GM12873 (cell line): ENCODE measurements at regions not wholly inside any gene's neighbourhood (a gene's known extent, or its start where the extent isn't known, plus 50 kb on each side); places are given as distances from the start of the nearest gene placed in this dataset.

Experiments
- TF ChIP-seq, protein P1 (sequence below): IDR thresholded peaks from 2 replicates; pipeline ENCODE4 v1.5.1; 2012; ENCODE audit warnings: low read depth, mild to moderate bottlenecking, moderate library complexity, low read length, control low read depth; ENCODE audit not compliant: insufficient read depth; ENCODE audit errors: missing control alignments

DNA sequence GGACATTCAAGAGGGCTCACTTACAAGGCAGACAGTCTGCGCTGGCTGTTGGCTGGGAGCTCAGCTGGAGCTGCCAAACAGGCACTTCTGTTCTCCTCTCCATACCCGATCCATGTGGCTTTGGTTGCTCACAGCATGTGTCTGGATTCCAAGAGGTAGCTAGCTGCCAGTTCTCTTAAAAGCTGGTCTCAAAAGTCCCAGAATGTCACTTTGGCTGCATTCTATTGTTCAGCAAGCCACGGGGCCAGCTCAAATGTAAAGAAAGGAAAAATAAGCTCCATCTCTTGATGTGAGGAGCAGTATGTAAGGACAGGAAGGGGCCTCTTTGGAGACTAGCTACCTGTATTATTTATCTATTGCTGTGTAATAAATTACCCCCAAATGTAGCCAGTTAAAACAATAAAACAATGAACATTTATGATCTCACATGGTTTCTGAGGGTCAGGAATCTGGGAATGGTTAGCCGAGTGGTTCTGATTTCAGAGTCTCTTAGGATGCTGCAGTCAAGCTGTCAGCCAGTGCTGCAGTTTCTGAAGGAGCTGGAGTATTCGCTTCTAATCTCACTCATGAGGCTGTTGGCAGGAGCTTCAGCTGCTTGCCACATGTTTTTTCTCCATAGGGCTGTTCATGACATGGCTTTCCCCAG, 112.7 kb upstream of the CLINT1 start:
- TF ChIP-seq, protein P1, sequence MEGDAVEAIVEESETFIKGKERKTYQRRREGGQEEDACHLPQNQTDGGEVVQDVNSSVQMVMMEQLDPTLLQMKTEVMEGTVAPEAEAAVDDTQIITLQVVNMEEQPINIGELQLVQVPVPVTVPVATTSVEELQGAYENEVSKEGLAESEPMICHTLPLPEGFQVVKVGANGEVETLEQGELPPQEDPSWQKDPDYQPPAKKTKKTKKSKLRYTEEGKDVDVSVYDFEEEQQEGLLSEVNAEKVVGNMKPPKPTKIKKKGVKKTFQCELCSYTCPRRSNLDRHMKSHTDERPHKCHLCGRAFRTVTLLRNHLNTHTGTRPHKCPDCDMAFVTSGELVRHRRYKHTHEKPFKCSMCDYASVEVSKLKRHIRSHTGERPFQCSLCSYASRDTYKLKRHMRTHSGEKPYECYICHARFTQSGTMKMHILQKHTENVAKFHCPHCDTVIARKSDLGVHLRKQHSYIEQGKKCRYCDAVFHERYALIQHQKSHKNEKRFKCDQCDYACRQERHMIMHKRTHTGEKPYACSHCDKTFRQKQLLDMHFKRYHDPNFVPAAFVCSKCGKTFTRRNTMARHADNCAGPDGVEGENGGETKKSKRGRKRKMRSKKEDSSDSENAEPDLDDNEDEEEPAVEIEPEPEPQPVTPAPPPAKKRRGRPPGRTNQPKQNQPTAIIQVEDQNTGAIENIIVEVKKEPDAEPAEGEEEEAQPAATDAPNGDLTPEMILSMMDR, result no peak

DNA sequence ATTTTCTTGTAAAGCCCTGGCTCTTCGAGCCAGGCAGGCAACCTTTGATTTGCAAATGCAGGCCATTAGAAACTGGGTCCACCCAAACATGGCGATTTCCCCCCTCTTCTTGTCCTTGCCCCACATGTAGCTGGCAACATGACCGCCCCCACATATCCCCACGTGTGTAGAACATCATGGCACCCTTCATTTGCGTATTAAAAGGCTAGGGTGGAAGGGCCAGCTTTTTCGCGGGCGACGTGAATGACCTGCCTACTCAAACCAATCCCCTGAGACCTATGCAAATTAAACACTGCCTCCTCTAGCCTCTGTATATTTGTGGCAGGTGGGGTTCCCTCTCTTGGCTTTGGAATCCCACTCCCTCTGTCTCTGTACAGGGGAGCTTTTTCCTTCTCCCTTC, 107.0 kb upstream of the CLINT1 start:
- TF ChIP-seq, protein P1, result no peak

DNA sequence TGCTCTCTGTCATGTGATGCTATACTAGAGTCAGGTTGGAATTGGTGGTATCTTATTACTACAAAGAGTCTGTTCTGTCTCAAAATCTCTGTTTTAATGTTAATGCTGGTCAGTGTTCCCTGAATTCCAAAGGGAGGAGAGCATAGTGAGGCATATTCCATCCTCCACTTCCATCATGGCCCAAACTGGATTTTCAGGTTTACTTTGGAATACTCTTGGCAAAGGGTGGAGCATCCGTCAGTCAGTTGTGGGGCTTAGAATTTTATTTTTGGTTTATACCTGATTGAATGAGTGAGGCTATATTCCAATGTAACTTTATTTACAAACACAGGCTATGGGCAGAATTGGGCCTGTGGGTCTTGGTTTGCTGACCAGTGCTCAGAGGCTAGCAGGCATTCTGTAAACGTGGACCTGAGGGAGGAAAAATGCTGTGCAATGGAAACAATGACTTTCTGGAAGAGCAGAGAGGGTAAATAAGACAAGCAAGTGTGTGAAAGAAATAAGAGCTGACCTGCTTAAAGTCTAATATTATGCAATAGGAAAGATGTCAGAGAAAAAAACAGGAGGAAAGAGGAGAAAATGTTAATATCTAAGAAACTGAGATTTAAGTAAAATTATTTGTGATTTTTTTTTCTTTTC, 106.2 kb upstream of the CLINT1 start:
- TF ChIP-seq, protein P1, result no peak

DNA sequence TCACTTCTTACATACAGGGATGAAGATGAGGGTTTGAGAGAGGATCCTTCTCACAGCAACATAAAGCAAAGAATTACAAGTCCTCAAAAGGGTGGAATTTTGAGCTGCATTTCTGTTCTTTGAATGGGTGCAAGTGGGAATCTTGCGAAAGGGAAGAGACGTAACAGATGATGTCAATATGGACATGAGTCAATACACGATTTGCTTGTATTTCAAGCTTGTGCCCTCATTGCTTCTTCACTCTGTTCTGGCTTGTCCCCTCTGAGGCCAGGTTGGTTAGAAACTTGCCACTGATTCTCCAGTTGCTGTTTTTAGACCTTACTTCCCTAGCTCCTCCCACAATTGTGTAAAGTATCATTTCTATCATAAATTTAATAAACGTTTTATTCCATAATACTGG, 104.8 kb upstream of the CLINT1 start:
- TF ChIP-seq, protein P1, result no peak

DNA sequence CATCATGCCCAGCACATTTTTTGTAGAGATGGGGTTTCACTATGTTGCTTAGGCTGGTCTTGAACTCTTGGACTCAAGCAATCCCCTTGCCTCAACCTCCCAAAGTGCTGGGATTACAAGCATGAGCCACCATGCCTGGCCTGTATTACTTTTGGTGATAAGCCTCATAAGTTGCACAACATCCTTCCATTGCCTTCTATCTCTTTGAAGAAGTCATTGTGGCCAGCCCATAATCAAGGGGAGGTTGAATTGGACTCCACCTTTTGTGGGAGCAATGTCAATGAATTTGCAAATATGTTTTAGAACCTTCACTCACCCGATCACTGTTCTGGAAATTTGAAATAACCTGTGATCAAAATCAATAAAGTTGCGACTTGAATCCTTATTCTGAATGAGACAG, 104.3 kb upstream of the CLINT1 start:
- TF ChIP-seq, protein P1, result no peak

DNA sequence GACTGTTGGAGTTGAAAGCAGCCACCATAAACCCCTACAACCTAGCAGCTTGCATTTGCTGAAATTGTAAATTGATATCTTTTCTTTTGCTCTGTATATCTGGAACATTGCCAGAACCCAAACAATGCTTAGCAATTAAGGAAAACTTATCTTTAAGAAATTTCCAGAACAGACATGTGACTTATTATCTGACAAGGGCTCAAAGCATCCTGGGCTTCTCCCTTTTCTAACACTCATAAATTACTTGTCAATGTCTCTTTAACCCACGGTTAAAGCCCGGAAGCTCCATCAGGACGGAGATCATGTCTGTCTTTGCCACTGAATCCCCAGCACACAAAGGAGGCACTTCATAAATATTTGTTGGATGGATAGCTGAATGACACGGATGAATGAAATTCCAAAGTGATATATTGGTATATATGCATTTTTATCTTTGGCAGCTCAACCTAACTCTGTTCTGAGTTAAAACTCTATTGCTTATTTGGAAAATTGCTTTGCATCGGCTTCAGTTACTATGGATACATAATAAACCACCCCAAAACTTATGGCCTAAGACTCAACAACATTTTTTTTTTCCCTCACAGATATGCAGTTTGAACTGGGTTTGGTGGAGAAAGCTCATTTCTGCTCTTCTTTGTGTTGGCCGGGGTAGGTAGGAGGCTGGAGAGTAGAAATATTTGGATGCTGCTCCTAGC, 103.1 kb upstream of the CLINT1 start:
- TF ChIP-seq, protein P1, result no peak

DNA sequence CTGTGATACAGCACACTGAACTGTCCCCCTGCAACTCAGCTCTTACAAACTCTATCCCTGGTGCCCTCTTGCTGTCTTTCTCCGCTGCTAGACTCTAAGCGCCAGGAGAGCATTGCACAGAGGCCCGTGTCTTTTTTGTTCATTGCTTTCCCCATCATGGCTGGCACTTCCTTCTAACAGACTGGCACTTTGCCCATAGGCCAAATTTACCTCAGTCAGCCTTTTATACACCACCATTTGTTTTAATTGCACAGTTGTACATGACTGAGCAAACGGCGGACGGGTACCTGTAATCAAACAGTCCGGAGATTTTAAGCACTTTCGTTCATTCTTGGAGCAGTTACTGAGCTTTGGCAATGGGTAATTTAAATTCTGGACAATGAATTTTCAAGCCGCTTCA, 102.2 kb upstream of the CLINT1 start:
- TF ChIP-seq, protein P1, result no peak
